ENCODE measurements at regions not wholly inside any gene's neighbourhood (a gene's known extent, or its start where the extent isn't known, plus 50 kb on each side); places are given as distances from the start of the nearest gene placed in this dataset.

DNA sequence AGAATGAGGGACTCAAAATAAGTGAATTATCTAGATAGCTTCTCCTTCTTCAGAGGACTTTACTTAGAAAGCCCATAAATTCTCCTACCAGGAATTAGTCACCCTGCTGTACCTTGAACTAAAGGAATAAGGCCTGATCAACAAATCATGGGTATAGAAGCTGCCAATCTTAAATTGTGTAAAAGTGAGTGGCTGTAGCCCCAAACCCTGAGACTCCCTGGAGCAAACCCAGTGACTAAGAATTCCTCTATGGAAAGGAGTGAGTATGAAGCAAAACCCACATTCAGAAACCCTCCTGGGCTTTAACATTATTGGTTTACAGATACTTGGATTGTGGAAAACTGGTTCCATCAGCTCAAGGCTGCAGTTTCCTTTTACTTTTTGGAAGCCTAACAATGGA, 285.8 kb upstream of the TBX18 start:
- TF ChIP-seq, protein P1, sequence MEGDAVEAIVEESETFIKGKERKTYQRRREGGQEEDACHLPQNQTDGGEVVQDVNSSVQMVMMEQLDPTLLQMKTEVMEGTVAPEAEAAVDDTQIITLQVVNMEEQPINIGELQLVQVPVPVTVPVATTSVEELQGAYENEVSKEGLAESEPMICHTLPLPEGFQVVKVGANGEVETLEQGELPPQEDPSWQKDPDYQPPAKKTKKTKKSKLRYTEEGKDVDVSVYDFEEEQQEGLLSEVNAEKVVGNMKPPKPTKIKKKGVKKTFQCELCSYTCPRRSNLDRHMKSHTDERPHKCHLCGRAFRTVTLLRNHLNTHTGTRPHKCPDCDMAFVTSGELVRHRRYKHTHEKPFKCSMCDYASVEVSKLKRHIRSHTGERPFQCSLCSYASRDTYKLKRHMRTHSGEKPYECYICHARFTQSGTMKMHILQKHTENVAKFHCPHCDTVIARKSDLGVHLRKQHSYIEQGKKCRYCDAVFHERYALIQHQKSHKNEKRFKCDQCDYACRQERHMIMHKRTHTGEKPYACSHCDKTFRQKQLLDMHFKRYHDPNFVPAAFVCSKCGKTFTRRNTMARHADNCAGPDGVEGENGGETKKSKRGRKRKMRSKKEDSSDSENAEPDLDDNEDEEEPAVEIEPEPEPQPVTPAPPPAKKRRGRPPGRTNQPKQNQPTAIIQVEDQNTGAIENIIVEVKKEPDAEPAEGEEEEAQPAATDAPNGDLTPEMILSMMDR (conservative IDR thresholded peaks at IDR 0.05; ENCODE audit: low read depth, low read length), result no peak
- TF ChIP-seq RAD21 (IDR thresholded peaks at IDR 0.05; ENCODE audit: low read length) (no peak), MXI1 (IDR thresholded peaks at IDR 0.05; ENCODE audit: borderline replicate concordance, low read depth, low read length) (no peak), RFX5 (IDR thresholded peaks at IDR 0.05; ENCODE audit: low read depth, low read length) (no peak), MAFK (IDR thresholded peaks at IDR 0.05; ENCODE audit: low read depth, low read length) (no peak), CEBPB (IDR thresholded peaks at IDR 0.05; ENCODE audit: low read depth, low read length) (no peak), FOS (IDR thresholded peaks at IDR 0.05; ENCODE audit: low read depth, low read length) (no peak), MAZ (IDR thresholded peaks at IDR 0.05; ENCODE audit: borderline replicate concordance, low read depth, low read length) (no peak), POLR2A (IDR thresholded peaks at IDR 0.05; ENCODE audit: low read depth, low read length) (no peak), CHD1 (IDR thresholded peaks at IDR 0.05; ENCODE audit: low read depth, low read length) (no peak), SMC3 (IDR thresholded peaks at IDR 0.05; ENCODE audit: low read depth, low read length) (no peak), BHLHE40 (IDR thresholded peaks at IDR 0.05; ENCODE audit: low read depth, low read length) (no peak)
- TF ChIP-seq, protein P2, sequence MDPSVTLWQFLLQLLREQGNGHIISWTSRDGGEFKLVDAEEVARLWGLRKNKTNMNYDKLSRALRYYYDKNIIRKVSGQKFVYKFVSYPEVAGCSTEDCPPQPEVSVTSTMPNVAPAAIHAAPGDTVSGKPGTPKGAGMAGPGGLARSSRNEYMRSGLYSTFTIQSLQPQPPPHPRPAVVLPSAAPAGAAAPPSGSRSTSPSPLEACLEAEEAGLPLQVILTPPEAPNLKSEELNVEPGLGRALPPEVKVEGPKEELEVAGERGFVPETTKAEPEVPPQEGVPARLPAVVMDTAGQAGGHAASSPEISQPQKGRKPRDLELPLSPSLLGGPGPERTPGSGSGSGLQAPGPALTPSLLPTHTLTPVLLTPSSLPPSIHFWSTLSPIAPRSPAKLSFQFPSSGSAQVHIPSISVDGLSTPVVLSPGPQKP (IDR thresholded peaks at IDR 0.05; ENCODE audit: borderline replicate concordance, low read depth, low read length), result no peak
- TF ChIP-seq, protein P3, sequence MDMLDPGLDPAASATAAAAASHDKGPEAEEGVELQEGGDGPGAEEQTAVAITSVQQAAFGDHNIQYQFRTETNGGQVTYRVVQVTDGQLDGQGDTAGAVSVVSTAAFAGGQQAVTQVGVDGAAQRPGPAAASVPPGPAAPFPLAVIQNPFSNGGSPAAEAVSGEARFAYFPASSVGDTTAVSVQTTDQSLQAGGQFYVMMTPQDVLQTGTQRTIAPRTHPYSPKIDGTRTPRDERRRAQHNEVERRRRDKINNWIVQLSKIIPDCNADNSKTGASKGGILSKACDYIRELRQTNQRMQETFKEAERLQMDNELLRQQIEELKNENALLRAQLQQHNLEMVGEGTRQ (IDR thresholded peaks at IDR 0.05; ENCODE audit: low read depth, low read length), result no peak

All from IMR-90 (cell line).